Mesendoderm (in vitro differentiated cells): ENCODE measurements at regions not wholly inside any gene's neighbourhood (a gene's known extent, or its start where the extent isn't known, plus 50 kb on each side); places are given as distances from the start of the nearest gene placed in this dataset.
"Not testable (repeated sequence)": the region's sequence is repeated elsewhere in the genome, so short reads cannot be mapped to it uniquely, and the experiment has no call there.

Experiments
- DNase-seq: peaks from one replicate; pipeline ENCODE4 v3.0.0; 2013
- H2AK5ac ChIP-seq: 2 replicates; pipeline ENCODE4 v1.6.1; 2013; ENCODE audit warnings: low read length, inconsistent platforms
- H2BK120ac ChIP-seq: 2 replicates; pipeline ENCODE4 v1.6.1; 2013; ENCODE audit warnings: low read depth, mild to moderate bottlenecking, low read length, moderate library complexity, mixed read lengths
- H2BK15ac ChIP-seq: replicated peaks from 2 replicates; pipeline ENCODE4 v1.6.1; 2013; ENCODE audit warnings: low read depth, mild to moderate bottlenecking, moderate library complexity
- H2BK5ac ChIP-seq: 2 replicates; pipeline ENCODE4 v1.6.1; 2013; ENCODE audit warnings: low read length, inconsistent platforms
- H3K18ac ChIP-seq: 2 replicates; pipeline ENCODE4 v1.6.1; 2013; ENCODE audit warnings: mild to moderate bottlenecking, low read length, mixed read lengths
- H3K23ac ChIP-seq: one replicate; pipeline ENCODE4 v1.6.1; 2013; ENCODE audit warnings: low read length
- H3K27ac ChIP-seq: 2 replicates; pipeline ENCODE4 v1.5.1; 2013; ENCODE audit warnings: low read depth, mild to moderate bottlenecking, inconsistent platforms, low read length, moderate library complexity
- H3K27me3 ChIP-seq: 2 replicates; pipeline ENCODE4 v1.6.1; 2013; ENCODE audit warnings: low read length, control low read depth, mild to moderate bottlenecking, inconsistent platforms; ENCODE audit not compliant: insufficient read depth, poor library complexity
- H3K36me3 ChIP-seq: 2 replicates; pipeline ENCODE4 v1.6.1; 2013; ENCODE audit warnings: low read length, inconsistent platforms; ENCODE audit not compliant: control insufficient read depth, insufficient read depth
- H3K4ac ChIP-seq: one replicate; pipeline ENCODE4 v1.6.1; 2013; ENCODE audit warnings: low read depth, mild to moderate bottlenecking, low read length, moderate library complexity
- H3K4me1 ChIP-seq: 2 replicates; pipeline ENCODE4 v1.6.1; 2013; ENCODE audit warnings: low read depth, low read length, inconsistent platforms; ENCODE audit not compliant: control insufficient read depth
- H3K4me2 ChIP-seq: 2 replicates; pipeline ENCODE4 v1.6.1; 2013; ENCODE audit warnings: low read length
- H3K4me3 ChIP-seq: 2 replicates; pipeline ENCODE4 v1.5.1; 2013; ENCODE audit warnings: mild to moderate bottlenecking, low read length
- H3K56ac ChIP-seq: one replicate; pipeline ENCODE4 v1.6.1; 2013; ENCODE audit warnings: low read length
- H3K79me1 ChIP-seq: 2 replicates; pipeline ENCODE4 v1.6.1; 2013; ENCODE audit warnings: low read length, inconsistent platforms
- H3K79me2 ChIP-seq: 2 replicates; pipeline ENCODE4 v1.6.1; 2013; ENCODE audit warnings: mild to moderate bottlenecking, low read length; ENCODE audit not compliant: control insufficient read depth, insufficient read depth
- H3K9ac ChIP-seq: 2 replicates; pipeline ENCODE4 v1.6.1; 2013; ENCODE audit warnings: low read length, inconsistent platforms
- H4K5ac ChIP-seq: one replicate; pipeline ENCODE4 v1.6.1; 2013; ENCODE audit warnings: low read length
- H4K8ac ChIP-seq: one replicate; pipeline ENCODE4 v1.6.1; 2013; ENCODE audit warnings: low read depth, mild to moderate bottlenecking, control low read depth, low read length, moderate library complexity
- WGBS: extraction: QIAGEN DNeasy Blood & Tissue Kit; methylation state at CpG from one replicate; pipeline ENCODE4 v1.1.7; 2013; ENCODE audit warnings: low lambda C conversion rate, missing lambda C conversion rate; ENCODE audit not compliant: insufficient coverage; ENCODE audit errors: extremely low coverage; 5-methylcytosine and 5-hydroxymethylcytosine counted together

DNA sequence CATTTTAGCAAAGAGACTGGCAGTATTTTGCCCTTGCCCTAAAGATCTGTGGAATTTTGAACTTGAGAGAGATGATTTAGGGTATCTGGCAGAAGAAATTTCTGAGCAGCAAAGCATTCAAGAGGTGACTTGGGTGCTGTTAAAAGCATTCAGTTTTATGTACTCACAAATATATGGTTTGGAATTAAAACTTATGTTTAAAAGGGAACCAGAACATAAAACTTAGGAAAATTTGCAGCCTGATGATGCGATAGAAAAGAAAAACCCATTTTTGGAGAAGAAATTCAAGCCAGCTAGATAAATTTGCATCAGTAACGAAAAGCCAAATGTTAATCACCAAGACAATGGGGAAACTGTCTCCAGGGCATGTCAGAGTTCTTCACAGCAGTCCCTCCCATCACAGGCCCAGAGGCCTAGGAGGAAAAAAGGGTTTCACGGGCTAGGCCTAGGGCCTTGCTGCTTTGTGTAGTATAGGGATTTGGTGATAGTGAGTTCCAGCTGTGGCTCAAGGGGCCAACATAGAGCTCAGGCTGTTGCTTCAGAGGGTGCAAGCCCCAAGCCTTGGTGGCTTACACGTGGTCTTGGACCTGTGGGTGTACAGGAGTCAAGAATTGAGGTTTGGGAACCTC lies 104.4 kb downstream of the ASB1 start:
- H2BK120ac ChIP-seq, H2AK5ac ChIP-seq, H3K18ac ChIP-seq, H3K79me1 ChIP-seq, H3K4me1 ChIP-seq, H3K79me2 ChIP-seq, H3K36me3 ChIP-seq, H2BK5ac ChIP-seq, H3K4me2 ChIP-seq, DNase-seq, H3K4ac ChIP-seq, H2BK15ac ChIP-seq, H4K5ac ChIP-seq, H4K8ac ChIP-seq, H3K27ac ChIP-seq, H3K23ac ChIP-seq, H3K27me3 ChIP-seq, H3K9ac ChIP-seq, H3K4me3 ChIP-seq, H3K56ac ChIP-seq: not testable (repeated sequence)
- no CpG with 5 or more reads among the region's 4 CpGs for WGBS

DNA sequence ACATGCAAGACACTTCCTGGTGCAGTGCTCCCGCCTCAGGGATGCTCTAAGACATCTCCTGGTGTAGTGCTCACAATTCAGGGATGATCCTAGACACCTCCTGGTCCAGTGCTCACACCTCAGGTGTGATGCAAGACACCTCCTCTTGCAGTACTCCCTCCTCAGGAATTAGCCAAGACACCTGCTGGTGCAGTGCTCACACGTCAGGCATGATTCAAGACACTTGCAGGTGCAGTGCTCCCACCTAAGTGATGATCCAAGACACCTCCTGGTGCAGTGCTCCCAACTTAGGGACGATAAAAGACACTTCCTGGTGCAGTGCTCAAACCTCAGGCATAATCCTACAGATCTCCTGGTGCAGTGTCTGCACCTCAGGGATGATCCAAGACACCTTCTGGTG lies 117.0 kb downstream of the ASB1 start:
- H3K4me3 ChIP-seq, DNase-seq, H2BK15ac ChIP-seq, H3K23ac ChIP-seq, H4K5ac ChIP-seq, H4K8ac ChIP-seq, H3K36me3 ChIP-seq, H2BK120ac ChIP-seq, H3K27me3 ChIP-seq, H3K4me1 ChIP-seq, H3K9ac ChIP-seq, H3K18ac ChIP-seq, H2AK5ac ChIP-seq, H3K79me2 ChIP-seq, H2BK5ac ChIP-seq, H3K4me2 ChIP-seq, H3K56ac ChIP-seq, H3K4ac ChIP-seq, H3K27ac ChIP-seq, H3K79me1 ChIP-seq: not testable (repeated sequence)
- no CpG with 5 or more reads among the region's 3 CpGs for WGBS

DNA sequence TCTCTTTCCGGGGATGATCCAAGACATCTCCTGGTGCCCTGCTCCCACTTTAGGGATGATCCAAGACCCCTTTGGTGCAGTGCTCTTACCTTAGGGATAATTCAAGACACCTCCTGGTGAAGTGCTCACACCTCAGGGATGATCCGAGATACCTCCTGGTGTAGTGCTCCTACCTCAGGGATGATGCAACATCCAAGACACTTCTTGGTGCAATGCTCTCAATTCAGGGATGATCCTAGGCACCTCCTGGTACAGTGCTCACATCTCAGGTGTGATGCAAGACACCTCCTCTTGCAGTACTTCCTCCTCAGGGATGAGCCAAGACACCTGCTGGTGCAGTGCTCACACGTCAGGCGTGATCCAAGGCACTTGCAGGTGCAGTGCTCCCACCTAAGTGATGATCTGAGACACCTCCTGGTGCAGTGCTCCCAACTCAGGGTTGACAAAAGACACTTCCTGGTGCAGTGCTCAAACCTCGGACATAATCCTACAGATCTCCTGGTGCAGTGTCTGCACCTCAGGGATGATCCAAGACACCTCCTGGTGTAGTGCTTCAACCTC lies 122.3 kb downstream of the ASB1 start:
- no peaks in the 10 kb centered on the region for H3K36me3 ChIP-seq
- no peak overlapping the region for H3K4me2 ChIP-seq
- H3K27ac ChIP-seq = no peak overlapping the region
- H2BK15ac ChIP-seq = no peak overlapping the region
- no peak for DNase-seq
- WGBS = no CpG with 5 or more reads among the region's 5 CpGs
- no peak overlapping the region for H3K23ac ChIP-seq
- H2BK5ac ChIP-seq = no peak overlapping the region
- no peak overlapping the region for H2BK120ac ChIP-seq
- no peak overlapping the region for H3K4ac ChIP-seq
- H3K56ac ChIP-seq = no peak overlapping the region
- no peak overlapping the region for H2AK5ac ChIP-seq
- no peak overlapping the region for H3K18ac ChIP-seq
- H4K8ac ChIP-seq = no peak overlapping the region
- H3K4me3 ChIP-seq = no peak overlapping the region
- H3K79me2 ChIP-seq = no peaks in the 10 kb centered on the region
- no peak overlapping the region for H3K9ac ChIP-seq
- H3K4me1 ChIP-seq = no peaks in the 10 kb centered on the region
- no peaks in the 10 kb centered on the region for H3K79me1 ChIP-seq
- H3K27me3 ChIP-seq = no peaks in the 10 kb centered on the region
- H4K5ac ChIP-seq = no peak overlapping the region

DNA sequence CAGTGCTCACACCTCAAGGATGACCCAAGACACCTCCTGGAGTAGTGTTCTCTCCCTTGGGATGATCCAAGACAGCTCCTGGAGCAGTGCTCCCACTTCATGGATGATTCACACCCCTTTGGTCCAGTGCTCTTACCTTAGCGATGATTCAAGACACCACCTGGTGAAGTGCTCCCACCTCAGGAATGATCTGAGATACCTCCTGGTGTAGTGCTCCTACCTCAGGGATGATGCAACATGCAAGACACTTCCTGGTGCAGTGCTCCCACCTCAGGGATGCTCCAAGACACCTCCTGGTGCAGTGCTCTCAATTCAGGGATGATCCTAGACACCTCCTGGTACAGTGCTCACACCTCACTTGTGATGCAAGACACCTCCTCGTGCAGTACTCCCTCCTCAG lies 123.1 kb downstream of the ASB1 start:
- peaks cover under 1% of the 10 kb centered on the region for H3K4me1 ChIP-seq
- no peak overlapping the region for H3K4me3 ChIP-seq
- no CpG with 5 or more reads among the region's 2 CpGs for WGBS
- DNase-seq = no peak
- H2BK5ac ChIP-seq = no peak overlapping the region
- H3K36me3 ChIP-seq = no peaks in the 10 kb centered on the region
- H3K4me2 ChIP-seq = no peak overlapping the region
- no peak overlapping the region for H3K18ac ChIP-seq
- no peak overlapping the region for H3K23ac ChIP-seq
- no peak overlapping the region for H2BK15ac ChIP-seq
- no peaks in the 10 kb centered on the region for H3K79me1 ChIP-seq
- no peak overlapping the region for H3K9ac ChIP-seq
- H3K4ac ChIP-seq = no peak overlapping the region
- H3K27me3 ChIP-seq = no peaks in the 10 kb centered on the region
- no peak overlapping the region for H3K27ac ChIP-seq
- H3K56ac ChIP-seq = no peak overlapping the region
- no peak overlapping the region for H2BK120ac ChIP-seq
- H2AK5ac ChIP-seq = no peak overlapping the region
- no peaks in the 10 kb centered on the region for H3K79me2 ChIP-seq
- H4K5ac ChIP-seq = no peak overlapping the region
- no peak overlapping the region for H4K8ac ChIP-seq

DNA sequence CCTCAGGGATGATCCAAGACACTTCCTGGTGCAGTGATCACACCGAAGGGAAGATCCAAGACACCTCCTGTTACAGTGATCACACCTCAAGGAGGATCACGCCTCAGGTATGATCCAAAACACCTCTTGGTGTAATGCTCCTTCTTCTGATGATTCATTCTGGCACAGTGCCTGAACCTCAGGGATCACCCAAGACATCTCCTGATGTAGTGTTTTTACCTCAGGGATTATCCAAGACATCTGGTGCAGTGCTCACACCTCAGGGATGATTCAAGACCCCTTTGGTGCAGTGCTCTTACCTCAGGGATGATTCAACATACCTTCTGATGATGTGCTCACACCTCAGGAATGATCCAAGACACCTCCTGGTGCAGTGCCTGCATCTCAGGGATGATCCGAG lies 124.4 kb downstream of the ASB1 start:
- Histone ChIP-seq H2BK5ac (no peak overlapping the region), H3K4me2 (no peak overlapping the region), H3K4ac (no peak overlapping the region), H3K79me1 (no peaks in the 10 kb centered on the region), H2AK5ac (no peak overlapping the region), H4K8ac (no peak overlapping the region), H3K9ac (no peak overlapping the region), H3K4me3 (no peak overlapping the region), H3K18ac (no peak overlapping the region), H3K27me3 (no peaks in the 10 kb centered on the region), H3K56ac (no peak overlapping the region), H2BK15ac (no peak overlapping the region), H3K23ac (no peak overlapping the region), H3K4me1 (peaks cover 2% of the 10 kb centered on the region), H3K27ac (no peak overlapping the region), H3K36me3 (no peaks in the 10 kb centered on the region), H2BK120ac (no peak overlapping the region), H3K79me2 (no peaks in the 10 kb centered on the region), H4K5ac (no peak overlapping the region)
- WGBS = no CpG with 5 or more reads among the region's 3 CpGs
- no peak for DNase-seq

DNA sequence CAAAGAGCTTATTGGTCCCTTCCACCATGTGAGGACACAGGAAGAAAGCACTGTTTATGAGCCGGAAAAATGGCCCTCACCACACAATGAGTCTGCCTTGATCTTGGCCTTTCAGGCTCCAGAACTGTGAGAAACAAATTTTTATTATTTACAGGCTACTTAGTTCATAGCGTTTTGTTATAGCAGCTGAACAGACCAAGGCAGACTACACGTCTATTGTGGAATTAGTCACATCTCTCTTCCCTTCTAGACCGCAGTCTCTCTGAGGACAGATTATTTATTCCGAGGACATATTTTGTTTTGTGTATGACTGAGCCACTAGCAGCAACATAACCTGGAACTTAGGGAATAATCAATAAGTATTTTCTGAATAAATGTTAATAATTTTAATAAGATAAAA lies 125.5 kb downstream of the ASB1 start:
- no CpG with 5 or more reads among the region's 5 CpGs for WGBS
- Histone ChIP-seq H3K18ac (no peak overlapping the region), H3K56ac (no peak overlapping the region), H3K23ac (no peak overlapping the region), H2BK120ac (no peak overlapping the region), H2AK5ac (no peak overlapping the region), H3K4ac (no peak overlapping the region), H4K5ac (no peak overlapping the region), H3K4me1 (peaks cover 2% of the 10 kb centered on the region), H3K4me3 (no peak overlapping the region), H3K79me1 (no peaks in the 10 kb centered on the region), H3K36me3 (no peaks in the 10 kb centered on the region), H4K8ac (no peak overlapping the region), H3K27ac (no peak overlapping the region), H3K9ac (no peak overlapping the region), H3K79me2 (no peaks in the 10 kb centered on the region), H2BK5ac (no peak overlapping the region), H3K27me3 (no peaks in the 10 kb centered on the region), H2BK15ac (no peak overlapping the region), H3K4me2 (no peak overlapping the region)
- DNase-seq = no peak
